HEK293T (cell line): ENCODE measurements at regions not wholly inside any gene's neighbourhood (a gene's known extent, or its start where the extent isn't known, plus 50 kb on each side); places are given as distances from the start of the nearest gene placed in this dataset.

Source experiments
- ARNT ChIP-seq: fragments of 450-650 bp; IDR thresholded peaks from 2 replicates; pipeline ENCODE4 v1.6.1; 2017; ENCODE audit warnings: mild to moderate bottlenecking
- BHLHE40 ChIP-seq: fragments of 450-650 bp; IDR thresholded peaks from 2 replicates; pipeline ENCODE4 v1.6.1; 2016; ENCODE audit warnings: mild to moderate bottlenecking, moderate library complexity, borderline replicate concordance
- FOXK2 ChIP-seq: fragments of 450-650 bp; IDR thresholded peaks from 2 replicates; pipeline ENCODE4 v1.6.1; 2016; ENCODE audit warnings: mild to moderate bottlenecking
- FOXM1 ChIP-seq: fragments of 450-650 bp; IDR thresholded peaks from 2 replicates; pipeline ENCODE4 v1.6.1; 2017; ENCODE audit warnings: mild to moderate bottlenecking, borderline replicate concordance
- L3MBTL2 ChIP-seq: fragments of 450-650 bp; conservative IDR thresholded peaks from 2 replicates; pipeline ENCODE4 v1.6.1; 2016; ENCODE audit warnings: mild to moderate bottlenecking
- LEF1 ChIP-seq: fragments of 450-650 bp; IDR thresholded peaks from 2 replicates; pipeline ENCODE4 v1.6.1; 2017; ENCODE audit warnings: mild to moderate bottlenecking, borderline replicate concordance
- NFRKB ChIP-seq: fragments of 450-650 bp; IDR thresholded peaks from 2 replicates; pipeline ENCODE4 v1.6.1; 2016; ENCODE audit warnings: mild to moderate bottlenecking, moderate library complexity
- SP1 ChIP-seq: fragments of 450-650 bp; IDR thresholded peaks from 2 replicates; pipeline ENCODE4 v1.6.1; 2017
- SUZ12 ChIP-seq: fragments of 450-650 bp; IDR thresholded peaks from 2 replicates; pipeline ENCODE4 v1.6.1; 2016; ENCODE audit warnings: mild to moderate bottlenecking
- TARDBP ChIP-seq: fragments of 450-650 bp; IDR thresholded peaks from 2 replicates; pipeline ENCODE4 v1.6.1; 2016
- TF ChIP-seq, protein P1 (sequence below): fragments of 450-650 bp; IDR thresholded peaks from 2 replicates; pipeline ENCODE4 v1.6.1; 2016

DNA sequence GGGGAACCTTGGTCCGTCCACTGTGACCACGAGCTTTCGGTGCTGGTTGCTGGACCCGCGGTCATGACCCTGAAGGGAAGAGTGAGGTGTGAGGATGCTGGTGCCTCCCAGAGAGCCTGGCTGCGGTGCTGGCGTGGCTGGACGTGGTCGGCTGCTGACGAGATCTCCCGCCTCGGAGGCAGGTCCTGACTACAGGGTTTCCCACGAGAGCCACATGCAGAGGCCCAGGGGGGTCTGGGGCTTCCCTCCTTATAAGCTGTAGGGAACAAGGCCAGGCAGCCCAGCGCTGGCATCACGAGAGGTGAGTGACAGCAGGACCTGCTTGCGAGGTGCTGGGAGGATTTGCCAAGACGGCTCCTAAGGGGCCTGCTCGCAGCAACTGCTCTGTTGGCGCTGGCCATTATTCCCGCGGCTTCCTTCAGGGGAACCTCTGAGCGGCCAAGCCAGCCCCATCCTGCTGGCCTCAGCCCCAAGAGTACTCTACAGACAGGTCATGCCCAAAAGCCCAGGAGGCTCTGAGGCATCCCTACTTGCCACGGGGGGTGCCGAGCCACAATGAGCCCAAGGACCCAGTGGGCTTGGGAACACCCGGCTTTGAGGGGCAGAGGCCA lies 134.8 kb downstream of the FOXL1 start:
- no peak for TF ChIP-seq BHLHE40
- no peak for TF ChIP-seq FOXK2
- no peak for TF ChIP-seq TARDBP
- TF ChIP-seq SP1: no peak
- no peak for TF ChIP-seq FOXM1
- TF ChIP-seq NFRKB: no peak
- no peak for TF ChIP-seq SUZ12
- TF ChIP-seq, protein P1, sequence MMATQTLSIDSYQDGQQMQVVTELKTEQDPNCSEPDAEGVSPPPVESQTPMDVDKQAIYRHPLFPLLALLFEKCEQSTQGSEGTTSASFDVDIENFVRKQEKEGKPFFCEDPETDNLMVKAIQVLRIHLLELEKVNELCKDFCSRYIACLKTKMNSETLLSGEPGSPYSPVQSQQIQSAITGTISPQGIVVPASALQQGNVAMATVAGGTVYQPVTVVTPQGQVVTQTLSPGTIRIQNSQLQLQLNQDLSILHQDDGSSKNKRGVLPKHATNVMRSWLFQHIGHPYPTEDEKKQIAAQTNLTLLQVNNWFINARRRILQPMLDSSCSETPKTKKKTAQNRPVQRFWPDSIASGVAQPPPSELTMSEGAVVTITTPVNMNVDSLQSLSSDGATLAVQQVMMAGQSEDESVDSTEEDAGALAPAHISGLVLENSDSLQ: no peak
- no peak for TF ChIP-seq L3MBTL2
- TF ChIP-seq LEF1: no peak
- no peak for TF ChIP-seq ARNT
